ENCODE measurements at regions not wholly inside any gene's neighbourhood (a gene's known extent, or its start where the extent isn't known, plus 50 kb on each side); places are given as distances from the start of the nearest gene placed in this dataset.

GRCh38 chr2:187001248-187001647 is 152.3 kb upstream of the ZSWIM2 start:
- intact Hi-C loops (cut with DNase I) = no loop called here
- no peak for TF ChIP-seq CTCF (IDR thresholded peaks at IDR 0.05)
- no peaks in the 10 kb centered on the region for H3K27me3 ChIP-seq
- H3K4me3 ChIP-seq = no peak overlapping the region
- DNase-seq (no peak), ATAC-seq (no peak)
- no peak overlapping the region for H3K27ac ChIP-seq
- H3K9me3 ChIP-seq = no peaks in the 10 kb centered on the region
- no peaks in the 10 kb centered on the region for H3K36me3 ChIP-seq
- no peaks in the 10 kb centered on the region for H3K4me1 ChIP-seq

DNA sequence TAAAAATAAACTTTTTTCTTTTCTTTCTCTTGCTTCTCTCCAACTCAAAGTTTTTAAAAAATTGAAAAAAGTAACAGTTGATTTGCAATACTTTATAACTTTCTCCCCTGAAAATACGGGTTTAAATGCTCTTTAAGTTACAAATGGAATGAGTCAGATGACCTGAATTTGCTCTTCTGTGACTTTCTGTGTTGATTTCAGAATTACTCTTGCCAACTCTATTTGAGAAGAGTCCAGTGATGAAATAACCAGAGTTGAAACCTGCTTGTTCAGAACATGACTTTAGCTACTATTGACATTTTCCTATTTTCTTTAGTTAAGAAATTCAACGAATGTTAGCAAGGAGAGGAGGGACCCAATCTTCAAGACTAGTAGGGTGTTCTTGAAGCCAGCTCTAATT is 146.1 kb upstream of the ZSWIM2 start:
- Histone ChIP-seq H3K27me3 (no peaks in the 10 kb centered on the region), H3K4me1 (no peaks in the 10 kb centered on the region), H3K27ac (no peak overlapping the region), H3K4me3 (no peak overlapping the region), H3K36me3 (no peaks in the 10 kb centered on the region), H3K9me3 (no peaks in the 10 kb centered on the region)
- TF ChIP-seq CTCF (IDR thresholded peaks at IDR 0.05) = no peak
- no peak for ATAC-seq
- intact Hi-C loops (cut with DNase I) = no loop called here
- DNase-seq = no peak

DNA sequence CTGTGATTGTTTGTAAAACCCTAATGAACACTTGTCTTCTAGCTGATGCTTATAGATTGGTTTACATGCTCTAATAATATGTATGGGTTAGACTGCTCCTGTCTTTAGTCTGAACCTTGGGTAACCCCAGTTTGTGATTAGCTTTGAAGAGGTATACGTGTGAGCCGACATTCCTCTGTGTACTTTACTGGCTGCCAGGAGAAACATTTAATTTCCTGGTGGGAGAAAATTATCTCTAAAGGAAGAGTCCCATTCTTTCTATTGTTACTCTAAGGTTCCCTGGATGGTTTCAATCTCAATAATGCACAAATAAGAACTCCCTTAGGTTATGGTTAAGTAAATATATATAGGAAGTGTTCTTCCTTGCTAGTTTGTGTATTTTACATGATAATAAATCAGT is 143.6 kb upstream of the ZSWIM2 start:
- DNase-seq (no peak), ATAC-seq (no peak)
- Histone ChIP-seq H3K4me1 (no peaks in the 10 kb centered on the region), H3K4me3 (no peak overlapping the region), H3K27me3 (no peaks in the 10 kb centered on the region), H3K36me3 (no peaks in the 10 kb centered on the region), H3K9me3 (no peaks in the 10 kb centered on the region), H3K27ac (no peak overlapping the region)
- TF ChIP-seq CTCF (IDR thresholded peaks at IDR 0.05) = no peak
- intact Hi-C loops (cut with DNase I) = no loop called here

DNA sequence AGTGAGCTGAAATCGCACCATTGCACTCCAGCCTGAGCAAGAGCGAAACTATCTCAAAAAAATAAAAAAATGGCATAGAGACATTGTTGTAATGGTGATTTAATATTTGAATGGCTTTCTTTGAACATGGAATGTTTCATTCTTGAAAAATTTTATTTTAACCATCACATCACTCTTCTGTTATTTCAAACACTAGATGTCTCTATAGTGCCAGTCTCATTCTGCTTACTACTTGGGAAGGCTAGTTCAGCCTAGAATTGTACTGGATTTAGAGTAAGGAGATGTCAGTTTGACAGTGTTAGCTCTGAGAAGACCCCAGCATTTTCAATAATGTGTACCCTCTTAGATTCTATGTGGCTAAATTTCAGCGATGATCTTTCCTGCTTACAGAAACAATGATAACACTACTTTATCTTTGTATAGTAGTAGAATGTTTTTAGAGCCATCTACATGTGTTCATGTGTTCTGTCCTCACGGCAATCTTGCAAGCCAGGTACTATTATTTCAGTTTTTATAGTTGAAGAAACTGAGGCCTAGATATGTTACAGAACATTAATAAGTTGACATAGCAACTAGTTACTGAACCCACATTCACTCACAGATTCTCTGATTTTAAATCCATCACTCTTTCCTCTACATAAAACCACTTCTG is 142.9 kb upstream of the ZSWIM2 start:
- Histone ChIP-seq H3K4me3 (no peak overlapping the region), H3K9me3 (no peaks in the 10 kb centered on the region), H3K36me3 (no peaks in the 10 kb centered on the region), H3K27ac (no peak overlapping the region), H3K4me1 (no peaks in the 10 kb centered on the region), H3K27me3 (no peaks in the 10 kb centered on the region)
- ATAC-seq (no peak), DNase-seq (no peak)
- intact Hi-C loops (cut with DNase I) = no loop called here
- peak; percentile 26 for TF ChIP-seq CTCF (IDR thresholded peaks at IDR 0.05)

DNA sequence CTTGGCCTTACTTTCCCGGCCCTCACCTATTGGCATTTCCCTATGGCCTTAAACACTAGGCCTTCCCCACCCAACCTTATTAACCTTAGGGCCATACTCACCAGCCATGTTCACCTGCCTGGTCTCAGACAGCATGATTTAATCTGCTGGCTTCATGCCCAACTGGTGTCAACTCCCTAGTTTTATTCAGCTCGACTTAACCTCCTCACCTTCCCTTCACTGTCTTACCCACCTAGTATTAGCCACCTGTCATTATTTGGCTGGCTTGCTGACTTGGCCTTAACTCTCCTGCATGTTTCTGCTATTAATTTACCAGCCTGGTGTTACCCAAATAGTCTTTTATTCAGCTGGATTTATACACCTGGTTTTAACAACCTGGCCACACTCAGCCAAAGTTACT is 136.0 kb upstream of the ZSWIM2 start:
- H3K27me3 ChIP-seq = no peaks in the 10 kb centered on the region
- TF ChIP-seq CTCF (IDR thresholded peaks at IDR 0.05) = no peak
- H3K27ac ChIP-seq = no peak overlapping the region
- no peak for DNase-seq
- H3K36me3 ChIP-seq = no peaks in the 10 kb centered on the region
- no peaks in the 10 kb centered on the region for H3K4me1 ChIP-seq
- no peak overlapping the region for H3K4me3 ChIP-seq
- intact Hi-C loops (cut with DNase I) = no loop called here
- H3K9me3 ChIP-seq = no peaks in the 10 kb centered on the region
- ATAC-seq = no peak

- H3K9me3 ChIP-seq = no peaks in the 10 kb centered on the region
- H3K36me3 ChIP-seq = no peaks in the 10 kb centered on the region
- no peak overlapping the region for H3K4me3 ChIP-seq
- DNase-seq (no peak), ATAC-seq (no peak)
- H3K4me1 ChIP-seq = no peaks in the 10 kb centered on the region
- no peak for TF ChIP-seq CTCF (IDR thresholded peaks at IDR 0.05)
- no peaks in the 10 kb centered on the region for H3K27me3 ChIP-seq
- intact Hi-C loops (cut with DNase I) = no loop called here
- no peak overlapping the region for H3K27ac ChIP-seq
Observed at GRCh38 chr2:186984481-186984880, 135.5 kb upstream of the ZSWIM2 start.
